SU-DHL-6 (cell line): ENCODE measurements at regions not wholly inside any gene's neighbourhood (a gene's known extent, or its start where the extent isn't known, plus 50 kb on each side); places are given as distances from the start of the nearest gene placed in this dataset.

Experiments used
- EZH2phosphoT487 ChIP-seq: fragments of 200-600 bp; sonication (generic), shearing (Covaris generic); conservative IDR thresholded peaks from 2 replicates; pipeline ENCODE4 v1.6.1; 2018; ENCODE audit warnings: mild to moderate bottlenecking, antibody characterized with exemption, low read length, moderate library complexity, mixed read lengths
- TF ChIP-seq, protein P1 (sequence below): fragments of 200-600 bp; sonication (generic); IDR thresholded peaks from one replicate; pipeline ENCODE4 v1.5.1; 2017; ENCODE audit warnings: antibody characterized with exemption, mild to moderate bottlenecking, low read length, moderate library complexity; ENCODE audit not compliant: insufficient read depth, poor library complexity, severe bottlenecking

- TF ChIP-seq, protein P1, sequence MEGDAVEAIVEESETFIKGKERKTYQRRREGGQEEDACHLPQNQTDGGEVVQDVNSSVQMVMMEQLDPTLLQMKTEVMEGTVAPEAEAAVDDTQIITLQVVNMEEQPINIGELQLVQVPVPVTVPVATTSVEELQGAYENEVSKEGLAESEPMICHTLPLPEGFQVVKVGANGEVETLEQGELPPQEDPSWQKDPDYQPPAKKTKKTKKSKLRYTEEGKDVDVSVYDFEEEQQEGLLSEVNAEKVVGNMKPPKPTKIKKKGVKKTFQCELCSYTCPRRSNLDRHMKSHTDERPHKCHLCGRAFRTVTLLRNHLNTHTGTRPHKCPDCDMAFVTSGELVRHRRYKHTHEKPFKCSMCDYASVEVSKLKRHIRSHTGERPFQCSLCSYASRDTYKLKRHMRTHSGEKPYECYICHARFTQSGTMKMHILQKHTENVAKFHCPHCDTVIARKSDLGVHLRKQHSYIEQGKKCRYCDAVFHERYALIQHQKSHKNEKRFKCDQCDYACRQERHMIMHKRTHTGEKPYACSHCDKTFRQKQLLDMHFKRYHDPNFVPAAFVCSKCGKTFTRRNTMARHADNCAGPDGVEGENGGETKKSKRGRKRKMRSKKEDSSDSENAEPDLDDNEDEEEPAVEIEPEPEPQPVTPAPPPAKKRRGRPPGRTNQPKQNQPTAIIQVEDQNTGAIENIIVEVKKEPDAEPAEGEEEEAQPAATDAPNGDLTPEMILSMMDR = no peak
- no peak for TF ChIP-seq EZH2phosphoT487
Observed at GRCh38 chr9:27934471-27934870, 361.2 kb upstream of the C9orf72 start.
